ENCODE measurements at regions not wholly inside any gene's neighbourhood (a gene's known extent, or its start where the extent isn't known, plus 50 kb on each side); places are given as distances from the start of the nearest gene placed in this dataset.
A peak's percentile ranks its signal among the peaks of the same experiment; 100 is the strongest.

GRCh38 chr10:125457406-125457805 is 225.6 kb downstream of the TEX36 start:
- TF ChIP-seq CTCF (IDR thresholded peaks at IDR 0.05; ENCODE audit: extremely low read depth, missing control alignments), result no peak
- DNase-seq (ENCODE audit: low spot score), result no peak

GRCh38 chr10:125455855-125456254 is 227.1 kb downstream of the TEX36 start:
- no peak for TF ChIP-seq CTCF (IDR thresholded peaks at IDR 0.05; ENCODE audit: extremely low read depth, missing control alignments)
- no peak for DNase-seq (ENCODE audit: low spot score)

GRCh38 chr10:125455431-125455830 is 227.5 kb downstream of the TEX36 start:
- no peak for DNase-seq (ENCODE audit: low spot score)
- no peak for TF ChIP-seq CTCF (IDR thresholded peaks at IDR 0.05; ENCODE audit: extremely low read depth, missing control alignments)

- no peak for TF ChIP-seq CTCF (IDR thresholded peaks at IDR 0.05; ENCODE audit: extremely low read depth, missing control alignments)
- DNase-seq (ENCODE audit: low spot score), result no peak
These were observed 231.6 kb downstream of the TEX36 start for GRCh38 chr10:125451319-125451718.

- TF ChIP-seq CTCF (IDR thresholded peaks at IDR 0.05; ENCODE audit: extremely low read depth, missing control alignments), result no peak
These were observed 232.7 kb downstream of the TEX36 start for GRCh38 chr10:125450218-125450617.

GRCh38 chr10:125449571-125449970 is 233.4 kb downstream of the TEX36 start:
- DNase-seq (ENCODE audit: low spot score), result no peak
- TF ChIP-seq CTCF (IDR thresholded peaks at IDR 0.05; ENCODE audit: extremely low read depth, missing control alignments), result no peak

More at GRCh38 chr10:125450218-125450617, 232.7 kb downstream of the TEX36 start:
- DNase-seq (ENCODE audit: low spot score), result no peak

- peak; percentile 34 for TF ChIP-seq CTCF (IDR thresholded peaks at IDR 0.05; ENCODE audit: extremely low read depth, missing control alignments)
These were observed 234.4 kb downstream of the TEX36 start for GRCh38 chr10:125448596-125448995.

More at GRCh38 chr10:125448596-125448995, 234.4 kb downstream of the TEX36 start:
- no peak for DNase-seq (ENCODE audit: low spot score)

All from GM20000 (cell line).